GM12801 (cell line): ENCODE measurements at regions not wholly inside any gene's neighbourhood (a gene's known extent, or its start where the extent isn't known, plus 50 kb on each side); places are given as distances from the start of the nearest gene placed in this dataset.

Experiments used
- TF ChIP-seq, protein P1 (sequence below): IDR thresholded peaks from one replicate; pipeline ENCODE4 v1.5.1; 2011; ENCODE audit warnings: control low read depth; ENCODE audit not compliant: insufficient read length; ENCODE audit errors: extremely low read depth

GRCh38 chr13:52975969-52976368 is 52.6 kb upstream of the OLFM4 start:
- TF ChIP-seq, protein P1, sequence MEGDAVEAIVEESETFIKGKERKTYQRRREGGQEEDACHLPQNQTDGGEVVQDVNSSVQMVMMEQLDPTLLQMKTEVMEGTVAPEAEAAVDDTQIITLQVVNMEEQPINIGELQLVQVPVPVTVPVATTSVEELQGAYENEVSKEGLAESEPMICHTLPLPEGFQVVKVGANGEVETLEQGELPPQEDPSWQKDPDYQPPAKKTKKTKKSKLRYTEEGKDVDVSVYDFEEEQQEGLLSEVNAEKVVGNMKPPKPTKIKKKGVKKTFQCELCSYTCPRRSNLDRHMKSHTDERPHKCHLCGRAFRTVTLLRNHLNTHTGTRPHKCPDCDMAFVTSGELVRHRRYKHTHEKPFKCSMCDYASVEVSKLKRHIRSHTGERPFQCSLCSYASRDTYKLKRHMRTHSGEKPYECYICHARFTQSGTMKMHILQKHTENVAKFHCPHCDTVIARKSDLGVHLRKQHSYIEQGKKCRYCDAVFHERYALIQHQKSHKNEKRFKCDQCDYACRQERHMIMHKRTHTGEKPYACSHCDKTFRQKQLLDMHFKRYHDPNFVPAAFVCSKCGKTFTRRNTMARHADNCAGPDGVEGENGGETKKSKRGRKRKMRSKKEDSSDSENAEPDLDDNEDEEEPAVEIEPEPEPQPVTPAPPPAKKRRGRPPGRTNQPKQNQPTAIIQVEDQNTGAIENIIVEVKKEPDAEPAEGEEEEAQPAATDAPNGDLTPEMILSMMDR: no peak

- TF ChIP-seq, protein P1: no peak
Observed at GRCh38 chr13:52975161-52975560, 53.5 kb upstream of the OLFM4 start.

- TF ChIP-seq, protein P1: no peak
Observed at GRCh38 chr13:52974711-52975110, 53.9 kb upstream of the OLFM4 start.

GRCh38 chr13:52969373-52969772 is 59.2 kb upstream of the OLFM4 start:
- TF ChIP-seq, protein P1: no peak

GRCh38 chr13:52968074-52968700 is 60.4 kb upstream of the OLFM4 start:
- TF ChIP-seq, protein P1: peak; percentile 28

DNA sequence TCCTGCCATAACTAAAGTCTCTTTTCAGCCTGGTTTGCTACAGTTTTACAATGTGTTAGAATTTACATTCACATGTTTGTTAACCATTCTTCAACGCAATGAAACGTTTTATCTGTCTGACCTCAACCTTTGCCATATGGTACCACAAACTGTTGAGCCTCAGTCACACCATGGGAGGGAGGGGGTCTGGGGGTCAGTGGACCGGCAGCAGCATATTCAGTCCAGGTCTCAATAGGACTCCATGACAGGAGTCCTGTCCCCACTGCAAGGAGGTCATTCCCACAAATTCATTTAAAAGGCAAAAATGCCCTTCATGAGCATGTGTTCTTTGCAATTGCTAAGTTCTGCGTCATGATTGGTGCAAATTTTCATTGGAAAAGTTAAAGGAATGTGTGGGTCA is 66.6 kb upstream of the OLFM4 start:
- TF ChIP-seq, protein P1: no peak

- TF ChIP-seq, protein P1: no peak
Observed at GRCh38 chr13:52961256-52961910, 67.2 kb upstream of the OLFM4 start.
